GM12891 (cell line): ENCODE measurements at regions not wholly inside any gene's neighbourhood (a gene's known extent, or its start where the extent isn't known, plus 50 kb on each side); places are given as distances from the start of the nearest gene placed in this dataset.

Experiments
- POLR2A ChIP-seq: IDR thresholded peaks from 2 replicates; pipeline ENCODE4 v1.6.1; 2011; ENCODE audit warnings: low read depth, low read length, control low read depth
- POLR2AphosphoS5 ChIP-seq: IDR thresholded peaks from 2 replicates; pipeline ENCODE4 v1.6.1; 2011; ENCODE audit warnings: low read depth, low read length, control low read depth

DNA sequence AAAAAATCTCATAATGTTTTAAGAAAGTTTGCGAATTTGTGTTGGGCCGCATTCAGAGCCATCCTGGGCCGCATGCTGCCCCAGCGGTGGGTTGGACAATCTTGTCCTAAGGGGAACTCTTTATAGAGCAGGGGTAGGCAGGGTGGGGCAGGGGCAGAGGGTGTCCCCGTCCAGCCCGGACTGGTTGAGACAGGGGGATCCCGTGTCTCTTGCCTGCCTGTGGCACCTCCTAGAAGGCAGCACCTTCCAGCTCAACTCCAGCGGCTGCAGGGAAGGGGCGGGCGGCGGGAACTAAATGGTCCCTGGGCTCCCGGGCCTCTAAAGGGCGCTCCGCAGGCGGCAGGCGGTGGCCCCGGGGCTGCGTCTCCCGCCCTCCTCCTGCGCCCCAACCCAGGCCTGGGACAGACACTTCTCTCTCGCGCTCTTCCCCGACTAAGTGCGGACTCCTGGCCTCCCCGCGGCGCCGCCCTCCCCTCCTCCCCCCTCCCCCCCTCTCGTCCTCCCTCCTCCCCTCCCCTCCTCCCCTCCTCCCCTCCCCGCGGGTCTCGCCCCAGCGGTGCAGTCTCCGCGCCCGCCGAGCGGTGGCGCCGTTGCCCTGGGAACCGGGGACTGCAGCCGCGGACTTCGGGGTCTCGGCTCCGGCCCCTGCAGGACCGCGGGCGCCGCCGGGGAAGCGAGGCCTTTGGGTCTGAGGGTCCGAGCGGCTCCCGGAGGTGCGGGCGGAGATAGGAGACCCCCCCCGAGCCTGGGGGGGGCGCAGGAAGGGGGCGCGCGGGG, 132.6 kb downstream of the MRPL36 start:
- TF ChIP-seq POLR2AphosphoS5 (no peak), POLR2A (no peak)
